GM21367 (cell line): ENCODE measurements at regions not wholly inside any gene's neighbourhood (a gene's known extent, or its start where the extent isn't known, plus 50 kb on each side); places are given as distances from the start of the nearest gene placed in this dataset.
"Not testable (repeated sequence)": the region's sequence is repeated elsewhere in the genome, so short reads cannot be mapped to it uniquely, and the experiment has no call there.

ENCODE experiments used
- ATAC-seq: cut with Tn5 transposase; IDR thresholded peaks from one replicate; pipeline ENCODE4 v1.9.1; 2021; ENCODE audit not compliant: unreplicated experiment

- ATAC-seq: no peak
These were observed 160.1 kb upstream of the CADM1 start for GRCh38 chr11:115664313-115664712.

GRCh38 chr11:115663790-115664189 is 159.6 kb upstream of the CADM1 start:
- no peak for ATAC-seq

GRCh38 chr11:115660030-115660805 is 156.0 kb upstream of the CADM1 start:
- no peak for ATAC-seq

- ATAC-seq: no peak
These were observed 155.1 kb upstream of the CADM1 start for GRCh38 chr11:115659061-115659963.

GRCh38 chr11:115657586-115657985 is 153.4 kb upstream of the CADM1 start:
- no peak for ATAC-seq

GRCh38 chr11:115656669-115657068 is 152.5 kb upstream of the CADM1 start:
- no peak for ATAC-seq

GRCh38 chr11:115656041-115656440 is 151.8 kb upstream of the CADM1 start:
- no peak for ATAC-seq

- no peak for ATAC-seq
These were observed 150.6 kb upstream of the CADM1 start for GRCh38 chr11:115654792-115655191.

- no peak for ATAC-seq
These were observed 149.7 kb upstream of the CADM1 start for GRCh38 chr11:115653926-115654325.

- no peak for ATAC-seq
These were observed 148.9 kb upstream of the CADM1 start for GRCh38 chr11:115653076-115653475.

- ATAC-seq: no peak
These were observed 148.3 kb upstream of the CADM1 start for GRCh38 chr11:115652496-115652895.

GRCh38 chr11:115652094-115652493 is 147.9 kb upstream of the CADM1 start:
- ATAC-seq: no peak

- no peak for ATAC-seq
These were observed 145.2 kb upstream of the CADM1 start for GRCh38 chr11:115649461-115649860.

GRCh38 chr11:115645631-115646317 is 141.6 kb upstream of the CADM1 start:
- no peak for ATAC-seq

- no peak for ATAC-seq
These were observed 140.6 kb upstream of the CADM1 start for GRCh38 chr11:115644856-115645255.

- no peak for ATAC-seq
These were observed 139.5 kb upstream of the CADM1 start for GRCh38 chr11:115643549-115644270.

- ATAC-seq: no peak
These were observed 138.4 kb upstream of the CADM1 start for GRCh38 chr11:115642660-115643059.

- no peak for ATAC-seq
These were observed 133.5 kb upstream of the CADM1 start for GRCh38 chr11:115637599-115638241.

GRCh38 chr11:115636753-115637527 is 132.7 kb upstream of the CADM1 start:
- no peak for ATAC-seq

- not testable (repeated sequence) for ATAC-seq
These were observed 129.8 kb upstream of the CADM1 start for GRCh38 chr11:115633977-115634376.
